GM19452 (cell line): ENCODE measurements at regions not wholly inside any gene's neighbourhood (a gene's known extent, or its start where the extent isn't known, plus 50 kb on each side); places are given as distances from the start of the nearest gene placed in this dataset.
"Not testable (repeated sequence)": the region's sequence is repeated elsewhere in the genome, so short reads cannot be mapped to it uniquely, and the experiment has no call there.

ENCODE experiments used
- ATAC-seq: cut with Tn5 transposase; IDR thresholded peaks from one replicate; pipeline ENCODE4 v1.9.1; 2021; ENCODE audit not compliant: unreplicated experiment

DNA sequence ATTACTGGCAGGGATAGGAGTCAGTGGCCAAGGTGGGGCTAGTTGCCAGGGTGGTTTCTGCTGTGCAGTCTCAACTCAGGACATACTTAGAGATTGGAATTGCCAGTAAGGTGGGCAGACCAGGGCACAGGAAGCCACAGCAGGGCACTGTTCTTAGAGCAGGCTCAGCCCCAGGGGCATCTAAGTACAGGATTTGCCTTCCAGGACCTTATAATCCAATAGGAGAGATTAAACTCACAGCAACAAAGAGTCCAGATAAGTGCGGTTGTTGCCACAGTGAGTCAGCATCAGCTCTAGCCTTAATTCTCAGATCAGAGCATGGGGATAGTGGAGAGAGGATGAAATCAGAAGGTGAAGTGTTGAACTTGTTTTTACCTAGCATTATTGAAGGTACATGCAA lies 265.8 kb upstream of the TRPC7 start:
- ATAC-seq, result no peak

DNA sequence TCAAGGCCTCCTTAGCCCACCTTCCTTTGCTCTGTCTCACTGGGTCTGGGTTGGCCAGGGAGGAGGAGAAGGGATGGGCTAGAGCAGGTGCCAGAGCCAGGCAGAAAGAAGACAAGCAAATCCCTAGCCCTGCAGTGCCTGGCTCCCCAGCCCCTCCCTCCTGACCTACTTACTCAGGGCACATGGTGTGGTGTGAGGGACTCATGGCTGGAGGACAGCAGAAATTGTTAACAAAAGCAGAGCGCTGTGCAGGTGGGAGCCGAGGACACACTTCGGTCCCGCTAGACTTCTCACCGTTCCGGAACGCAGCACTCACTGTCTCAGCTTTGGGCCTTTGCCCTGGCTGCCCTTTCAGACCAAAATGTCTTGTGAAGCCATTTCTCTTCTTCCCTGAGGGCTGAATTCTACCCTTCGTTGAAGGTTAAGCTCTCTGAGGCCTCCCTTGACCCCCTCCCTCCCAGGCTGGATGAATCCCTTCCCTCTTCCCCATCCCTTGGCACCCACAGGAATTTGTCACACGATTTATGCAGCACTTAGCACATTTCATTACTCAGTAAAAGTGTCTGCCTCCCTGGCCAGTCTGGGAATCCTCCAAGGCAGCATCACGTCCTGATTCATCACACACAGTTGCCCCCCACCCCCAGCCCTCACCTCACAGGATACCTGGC lies 263.9 kb upstream of the TRPC7 start:
- no peak for ATAC-seq

GRCh38 chr5:136626531-136626930 lies 261.2 kb upstream of the TRPC7 start:
- ATAC-seq, result no peak

DNA sequence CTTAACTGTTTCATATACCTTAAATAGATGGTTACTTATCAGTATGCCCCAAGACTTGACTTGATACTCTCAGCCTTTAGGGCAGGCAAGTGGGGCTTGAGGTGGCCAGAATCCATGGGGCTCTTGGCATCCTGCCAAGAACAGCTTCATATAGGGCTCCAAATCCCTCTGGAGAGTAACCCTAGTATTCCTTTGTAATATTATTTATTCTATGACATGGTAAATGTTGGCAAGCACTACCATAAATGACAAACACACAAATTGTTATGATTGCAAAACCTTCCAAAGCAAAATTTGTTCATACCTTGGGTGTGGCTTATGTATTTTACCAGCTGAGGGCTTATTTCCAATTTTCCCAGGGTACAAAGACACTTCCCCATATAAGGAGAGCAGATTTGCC lies 257.4 kb upstream of the TRPC7 start:
- no peak for ATAC-seq

DNA sequence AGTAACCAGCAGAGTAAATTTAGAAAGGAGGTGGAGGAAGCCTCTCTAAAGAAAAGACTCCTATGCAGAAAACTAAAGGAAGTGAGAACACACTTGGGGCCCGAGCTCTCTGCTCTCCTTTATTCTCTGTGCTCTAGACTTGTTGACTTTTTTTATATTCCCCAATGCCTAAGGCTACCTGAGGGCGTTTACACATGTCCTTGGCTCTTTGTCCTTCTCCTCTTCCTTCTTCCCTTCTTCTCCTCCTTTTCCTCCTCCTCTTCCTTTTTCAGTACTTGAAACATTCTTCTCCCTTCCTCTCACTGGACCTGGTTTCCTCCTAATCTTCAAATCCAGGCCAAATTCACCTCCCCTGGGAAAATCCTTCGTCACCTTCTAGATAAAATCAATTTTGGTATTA lies 256.4 kb upstream of the TRPC7 start:
- no peak for ATAC-seq

DNA sequence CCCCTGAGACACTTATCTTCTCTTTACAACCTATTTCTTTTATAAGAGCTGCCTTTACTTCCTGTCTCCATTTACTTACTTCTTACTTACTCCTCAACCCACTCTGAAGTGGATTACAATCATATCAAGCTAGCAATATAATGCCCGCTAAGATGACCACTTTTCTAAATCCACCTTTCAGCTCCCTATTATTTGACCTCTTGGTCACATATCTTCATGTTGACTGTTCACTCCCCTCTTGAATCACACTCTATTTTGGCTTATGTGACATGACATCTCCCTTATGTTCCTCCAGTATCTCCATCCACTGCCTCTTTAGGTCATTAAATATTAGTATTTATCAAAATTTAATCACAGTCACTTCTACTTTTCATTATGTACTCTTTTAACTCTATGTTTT lies 255.3 kb upstream of the TRPC7 start:
- ATAC-seq, result no peak

- no peak for ATAC-seq
These were observed 254.7 kb upstream of the TRPC7 start for GRCh38 chr5:136620016-136620419.

DNA sequence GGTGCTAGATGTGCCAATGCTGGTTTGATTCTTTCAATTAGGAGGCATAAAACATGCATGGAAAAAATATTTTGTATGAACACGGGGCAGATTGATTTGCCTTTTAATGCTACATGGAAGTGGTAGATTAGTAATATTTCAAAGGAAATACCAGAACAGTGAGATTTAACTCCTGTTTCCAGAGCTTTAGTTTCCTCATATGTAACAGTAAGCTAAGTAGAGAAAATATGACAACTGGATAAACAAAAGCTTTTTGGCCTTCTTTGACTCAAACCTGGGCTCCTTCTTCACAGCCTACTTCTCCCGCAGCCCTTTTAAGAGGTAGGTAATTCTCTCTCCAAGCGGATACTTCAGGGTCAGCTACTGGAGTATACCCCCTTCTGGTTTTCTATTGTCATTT lies 254.2 kb upstream of the TRPC7 start:
- no peak for ATAC-seq

- no peak for ATAC-seq
These were observed 250.1 kb upstream of the TRPC7 start for GRCh38 chr5:136615251-136616119.

GRCh38 chr5:136613230-136613629 lies 247.9 kb upstream of the TRPC7 start:
- ATAC-seq, result no peak

- ATAC-seq, result no peak
These were observed 240.3 kb upstream of the TRPC7 start for GRCh38 chr5:136605638-136606037.

- ATAC-seq, result no peak
These were observed 235.0 kb upstream of the TRPC7 start for GRCh38 chr5:136600306-136600705.

DNA sequence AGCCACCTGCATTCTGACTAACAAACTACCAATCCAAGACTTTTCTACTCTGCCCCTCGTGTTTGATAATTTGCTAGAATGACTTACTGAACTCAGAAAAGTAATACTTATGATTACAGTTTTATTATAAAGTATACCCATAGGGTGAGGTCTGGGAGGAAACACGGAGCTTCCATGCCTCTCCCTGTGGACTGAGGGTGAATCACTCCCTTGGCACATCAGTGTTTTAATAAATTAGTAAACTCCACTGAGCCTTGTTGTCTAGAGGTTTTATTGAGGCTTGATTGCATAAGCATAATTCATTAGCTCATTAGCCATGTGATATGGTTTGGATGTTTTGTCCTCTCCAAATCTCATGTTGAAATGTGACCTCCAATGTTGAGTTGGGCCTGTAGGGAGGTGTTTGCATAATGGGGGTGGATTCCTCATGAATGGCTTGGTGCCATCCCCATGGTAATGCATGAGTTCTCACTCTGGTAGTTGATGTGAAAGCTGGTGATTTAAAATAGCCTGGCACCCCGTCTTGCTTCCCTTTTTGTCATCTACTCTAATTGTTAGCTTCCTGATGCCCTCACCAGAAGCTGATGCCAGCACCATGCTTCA lies 233.6 kb upstream of the TRPC7 start:
- no peak for ATAC-seq

DNA sequence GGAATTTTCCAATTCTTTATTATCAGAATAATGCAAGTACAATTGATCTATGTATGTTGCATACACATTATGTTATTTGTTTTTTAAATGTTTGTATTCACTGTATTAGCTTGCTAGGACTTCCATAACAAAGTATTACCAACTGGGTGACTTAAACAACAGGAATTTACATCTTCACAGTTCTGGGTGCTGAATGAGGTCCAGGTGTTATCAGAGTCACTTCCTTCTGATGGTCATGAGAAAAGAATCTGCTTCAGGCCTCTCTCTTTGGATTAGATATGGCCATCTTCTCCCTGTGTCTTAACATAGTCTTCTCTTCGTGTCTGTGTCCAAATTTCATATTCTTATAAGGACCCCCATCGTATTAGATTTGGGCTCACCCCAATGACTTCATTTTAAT lies 229.1 kb upstream of the TRPC7 start:
- ATAC-seq, result no peak

DNA sequence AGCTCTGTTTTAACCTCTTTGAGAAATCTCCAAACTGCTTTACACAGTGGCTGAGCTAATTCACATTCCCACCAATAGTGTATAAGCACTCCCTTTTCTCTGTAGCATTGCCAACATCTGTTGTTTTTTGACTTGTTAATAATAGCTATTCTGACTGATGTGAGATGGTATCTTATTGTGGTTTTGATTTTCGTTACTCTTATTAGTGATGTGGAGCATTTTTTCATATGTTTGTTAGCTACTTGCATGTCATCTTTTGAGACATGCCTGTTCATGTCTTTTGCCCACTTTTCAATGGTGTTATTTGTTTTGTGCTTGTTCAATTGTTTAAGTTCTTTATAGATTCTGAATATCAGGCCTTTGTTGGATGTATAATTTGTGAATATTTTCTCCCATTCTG lies 225.2 kb upstream of the TRPC7 start:
- no peak for ATAC-seq

GRCh38 chr5:136586196-136586595 lies 220.9 kb upstream of the TRPC7 start:
- ATAC-seq, result no peak

- no peak for ATAC-seq
These were observed 219.1 kb upstream of the TRPC7 start for GRCh38 chr5:136584474-136584873.

- ATAC-seq, result no peak
These were observed 213.9 kb upstream of the TRPC7 start for GRCh38 chr5:136579238-136579637.

- ATAC-seq, result not testable (repeated sequence)
These were observed 204.5 kb upstream of the TRPC7 start for GRCh38 chr5:136569875-136570274.

- not testable (repeated sequence) for ATAC-seq
These were observed 200.1 kb upstream of the TRPC7 start for GRCh38 chr5:136565457-136565856.

GRCh38 chr5:136565050-136565449 lies 199.7 kb upstream of the TRPC7 start:
- ATAC-seq, result not testable (repeated sequence)

- not testable (repeated sequence) for ATAC-seq
These were observed 199.1 kb upstream of the TRPC7 start for GRCh38 chr5:136564431-136564830.
